ENCODE measurements at regions not wholly inside any gene's neighbourhood (a gene's known extent, or its start where the extent isn't known, plus 50 kb on each side); places are given as distances from the start of the nearest gene placed in this dataset.
"Not testable (repeated sequence)": the region's sequence is repeated elsewhere in the genome, so short reads cannot be mapped to it uniquely, and the experiment has no call there.

DNA sequence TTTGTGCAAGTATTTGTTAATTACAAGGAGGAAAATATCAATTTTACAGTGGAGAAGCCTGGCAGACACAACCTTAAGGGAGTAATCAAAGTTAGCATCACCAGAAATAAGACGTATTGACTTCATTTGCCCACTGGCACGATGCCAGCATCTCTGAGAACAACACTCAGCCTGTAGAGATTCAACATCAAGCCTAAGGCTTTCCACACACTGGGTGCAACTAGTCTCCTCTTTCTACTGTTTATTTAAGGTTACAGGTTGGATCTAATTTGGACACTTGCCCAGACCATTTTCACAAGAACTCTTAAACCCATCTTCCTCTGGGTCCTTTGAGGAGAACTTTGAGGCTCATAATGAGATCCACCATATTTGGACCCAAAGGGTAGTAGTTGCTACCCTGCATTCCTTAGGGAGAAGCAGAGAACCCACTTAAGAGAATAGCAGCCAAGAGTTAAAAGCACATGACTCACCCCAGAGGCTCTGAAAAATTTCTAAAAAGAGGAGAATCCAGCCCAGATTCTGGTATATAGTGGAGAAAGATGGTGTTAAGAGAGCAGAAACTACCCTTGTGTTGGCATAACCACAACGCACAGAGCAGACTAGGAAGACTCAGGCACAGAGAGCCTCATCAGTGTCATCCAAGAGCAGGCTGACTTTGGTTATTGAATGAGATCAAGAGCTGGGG lies 97.3 kb downstream of the CCDC71L start:
- no peak for DNase-seq (ENCODE audit: low read depth in 4 of 4, low spot score in 3 of 4)

DNA sequence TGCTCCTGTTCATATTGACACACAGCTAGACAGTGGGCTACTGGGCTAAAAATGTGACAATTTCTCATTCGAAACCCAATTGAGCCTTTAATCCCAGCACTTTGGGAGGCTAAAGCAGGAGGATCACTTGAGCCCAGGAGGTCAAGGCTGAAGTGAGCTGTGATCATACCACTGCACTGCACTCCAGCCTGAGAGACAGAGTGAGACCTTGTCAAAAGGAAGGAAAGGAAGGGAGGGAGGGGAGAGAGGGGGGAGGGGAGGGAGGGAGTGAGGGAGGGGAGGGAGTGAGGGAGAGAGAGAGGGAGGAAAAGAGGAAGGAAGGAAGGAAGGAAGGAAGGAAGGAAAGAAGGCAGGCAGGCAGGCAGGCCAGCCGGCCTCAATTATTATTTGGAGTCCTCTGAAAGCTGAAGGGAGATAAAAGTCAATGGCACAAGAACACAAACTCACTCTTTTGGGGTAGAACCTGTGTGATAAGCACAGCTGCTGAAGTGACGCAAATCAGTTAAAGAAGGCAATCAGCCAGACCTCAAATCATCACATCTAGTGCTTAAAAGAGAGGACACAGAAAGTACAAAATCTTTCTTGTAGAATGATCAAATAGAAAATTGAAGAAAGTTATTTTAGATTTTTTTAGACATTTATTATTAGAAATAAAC lies 98.1 kb downstream of the CCDC71L start:
- DNase-seq (ENCODE audit: low read depth in 4 of 4, low spot score in 3 of 4) = no peak

- no peak for DNase-seq (ENCODE audit: low read depth in 4 of 4, low spot score in 3 of 4)
Observed at GRCh38 chr7:106561666-106562411, 99.1 kb downstream of the CCDC71L start.

DNA sequence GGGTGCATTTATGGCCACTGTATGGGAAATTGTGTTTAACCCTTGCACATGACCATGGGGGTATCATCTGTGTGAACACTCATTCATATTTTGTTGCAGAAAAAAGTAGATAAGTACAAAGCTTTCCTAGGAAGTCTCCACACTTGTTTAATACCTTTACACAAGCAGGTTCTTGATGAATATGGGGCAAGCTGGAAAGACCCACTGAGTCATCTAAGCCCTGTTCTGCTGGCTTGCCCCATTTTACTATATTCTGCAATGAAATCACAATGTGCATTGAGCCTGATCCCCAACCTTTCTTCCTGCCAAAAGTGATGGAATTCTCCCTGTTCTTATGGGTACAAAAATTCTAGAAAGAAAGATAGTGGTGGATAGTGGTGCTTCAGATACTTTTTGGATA lies 99.8 kb downstream of the CCDC71L start:
- no peak for DNase-seq (ENCODE audit: low read depth in 4 of 4, low spot score in 3 of 4)

DNA sequence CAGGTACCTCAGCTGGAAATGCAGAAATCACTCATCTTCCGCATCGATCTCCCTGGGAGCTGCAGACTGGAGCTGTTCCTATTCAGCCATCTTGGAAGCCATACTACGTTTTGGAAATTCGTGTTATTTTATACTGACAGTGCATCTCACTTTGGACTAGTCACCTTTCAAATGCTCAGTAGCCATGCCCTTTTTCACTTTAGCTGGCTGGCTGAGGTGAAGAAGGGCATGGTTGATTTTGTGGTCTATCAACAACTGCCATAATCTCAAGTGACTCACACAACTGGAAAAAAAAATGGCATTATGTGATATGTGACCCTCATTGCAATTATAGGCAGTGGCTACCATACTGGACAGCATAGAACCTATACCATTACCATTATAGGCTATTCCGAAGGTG lies 100.5 kb downstream of the CCDC71L start:
- no peak for DNase-seq (ENCODE audit: low read depth in 4 of 4, low spot score in 3 of 4)

- DNase-seq (ENCODE audit: low read depth in 4 of 4, low spot score in 3 of 4) = not testable (repeated sequence)
Observed at GRCh38 chr7:106556244-106556643, 104.7 kb downstream of the CCDC71L start.

GRCh38 chr7:106554623-106555022 lies 106.3 kb downstream of the CCDC71L start:
- not testable (repeated sequence) for DNase-seq (ENCODE audit: low read depth in 4 of 4, low spot score in 3 of 4)

- no peak for DNase-seq (ENCODE audit: low read depth in 4 of 4, low spot score in 3 of 4)
Observed at GRCh38 chr7:106553446-106553836, 107.5 kb downstream of the CCDC71L start.

DNA sequence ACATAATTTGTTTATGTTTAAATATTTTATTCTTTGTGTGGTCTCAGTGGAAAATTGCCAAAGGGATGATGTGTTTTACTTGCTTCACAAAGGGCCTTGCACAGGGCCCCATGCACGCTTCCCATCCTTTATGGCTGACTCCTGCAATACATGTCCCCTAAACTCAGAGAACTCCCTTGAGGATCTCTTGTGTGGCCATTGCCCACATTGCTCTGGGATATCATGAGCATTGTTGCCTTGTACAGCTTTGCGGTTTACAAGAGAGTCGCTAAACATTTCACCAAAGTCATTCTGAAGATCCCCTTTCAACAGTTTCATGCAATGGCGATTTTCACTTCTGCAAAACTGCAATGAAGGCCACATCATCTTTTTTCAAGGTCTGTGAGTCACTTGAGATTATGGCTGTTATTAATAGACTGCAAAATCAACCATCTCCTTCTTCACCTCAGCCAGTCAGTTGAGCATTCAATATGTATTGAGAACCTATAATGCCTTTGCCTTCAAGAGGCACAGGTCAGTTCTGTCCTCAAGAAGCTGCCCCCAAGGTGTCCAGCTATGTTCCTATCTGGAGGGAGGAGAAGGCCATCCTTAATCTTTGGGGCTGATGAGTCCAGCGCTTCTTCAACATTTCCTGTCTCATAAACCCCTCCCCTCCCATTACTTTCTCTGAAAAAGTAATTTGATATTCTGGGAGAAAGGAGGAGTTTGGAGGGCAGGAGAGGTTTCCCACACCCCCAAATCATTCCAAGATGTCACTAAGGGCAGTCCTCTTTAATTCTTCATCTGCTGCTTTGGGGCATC lies 108.1 kb downstream of the CCDC71L start:
- no peak for DNase-seq (ENCODE audit: low read depth in 4 of 4, low spot score in 3 of 4)

- no peak for DNase-seq (ENCODE audit: low read depth in 4 of 4, low spot score in 3 of 4)
Observed at GRCh38 chr7:106551936-106552335, 109.0 kb downstream of the CCDC71L start.

GRCh38 chr7:106548491-106548890 lies 112.5 kb downstream of the CCDC71L start:
- no peak for DNase-seq (ENCODE audit: low read depth in 4 of 4, low spot score in 3 of 4)

DNA sequence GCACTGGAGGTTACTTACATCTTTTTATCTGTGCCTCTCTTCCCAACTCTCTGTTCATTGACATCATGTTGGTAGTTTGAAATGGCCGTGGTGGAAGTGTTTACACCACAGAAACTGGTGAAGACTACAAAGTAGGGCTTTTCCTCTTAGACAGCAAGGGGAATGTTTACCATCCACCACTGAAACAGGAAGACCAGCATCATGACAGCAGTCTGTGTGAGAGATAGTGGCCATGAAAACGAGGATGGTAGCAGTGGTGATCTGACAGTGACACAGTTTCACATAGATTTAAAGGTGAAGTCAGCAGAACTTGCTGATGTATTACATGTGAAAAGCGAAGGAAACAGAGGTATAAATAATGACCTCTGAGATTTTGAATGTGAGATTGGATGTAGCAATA lies 115.7 kb downstream of the CCDC71L start:
- DNase-seq (ENCODE audit: low read depth in 4 of 4, low spot score in 3 of 4) = no peak

GRCh38 chr7:106543221-106543757 lies 117.7 kb downstream of the CCDC71L start:
- no peak for DNase-seq (ENCODE audit: low read depth in 4 of 4, low spot score in 3 of 4)

DNA sequence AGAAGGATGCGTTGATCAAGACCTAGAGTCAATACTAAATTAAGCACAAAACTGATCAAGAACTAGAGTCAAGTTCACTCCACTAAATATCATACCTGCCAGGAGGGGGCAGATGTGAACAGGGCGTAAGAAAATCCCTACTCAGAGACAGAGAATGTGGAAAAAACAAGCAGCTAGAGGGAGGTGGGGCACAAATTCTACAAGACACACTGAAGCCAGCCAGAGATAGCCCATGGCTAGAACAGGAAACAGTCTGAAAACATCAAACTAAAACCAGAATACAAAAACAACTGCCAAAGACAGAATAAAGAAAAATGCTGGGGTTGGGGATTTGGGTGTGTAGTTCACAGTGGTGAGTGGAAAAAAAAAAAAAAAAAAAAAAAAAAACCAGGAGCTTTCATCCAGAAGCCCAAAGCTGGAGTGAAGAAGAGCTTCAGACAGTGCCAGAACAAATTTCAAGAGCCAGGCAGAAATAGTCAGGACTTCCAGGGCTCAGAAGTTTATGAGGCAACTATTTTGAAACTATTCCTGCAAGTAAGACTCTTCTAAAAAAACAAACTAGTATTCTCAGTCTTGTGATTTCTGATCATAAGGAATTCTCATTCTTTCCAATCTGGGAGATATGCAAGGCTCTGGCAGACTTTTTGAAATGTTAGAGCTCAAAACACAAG lies 118.3 kb downstream of the CCDC71L start:
- peak; percentile 7 to 20 (median 14) for DNase-seq (ENCODE audit: low read depth in 4 of 4, low spot score in 3 of 4)

- no peak for DNase-seq (ENCODE audit: low read depth in 4 of 4, low spot score in 3 of 4)
Observed at GRCh38 chr7:106538638-106539037, 122.3 kb downstream of the CCDC71L start.

- DNase-seq (ENCODE audit: low read depth in 4 of 4, low spot score in 3 of 4) = no peak
Observed at GRCh38 chr7:106537119-106537518, 123.8 kb downstream of the CCDC71L start.

GRCh38 chr7:106536079-106536478 lies 124.9 kb downstream of the CCDC71L start:
- no peak for DNase-seq (ENCODE audit: low read depth in 4 of 4, low spot score in 3 of 4)

DNA sequence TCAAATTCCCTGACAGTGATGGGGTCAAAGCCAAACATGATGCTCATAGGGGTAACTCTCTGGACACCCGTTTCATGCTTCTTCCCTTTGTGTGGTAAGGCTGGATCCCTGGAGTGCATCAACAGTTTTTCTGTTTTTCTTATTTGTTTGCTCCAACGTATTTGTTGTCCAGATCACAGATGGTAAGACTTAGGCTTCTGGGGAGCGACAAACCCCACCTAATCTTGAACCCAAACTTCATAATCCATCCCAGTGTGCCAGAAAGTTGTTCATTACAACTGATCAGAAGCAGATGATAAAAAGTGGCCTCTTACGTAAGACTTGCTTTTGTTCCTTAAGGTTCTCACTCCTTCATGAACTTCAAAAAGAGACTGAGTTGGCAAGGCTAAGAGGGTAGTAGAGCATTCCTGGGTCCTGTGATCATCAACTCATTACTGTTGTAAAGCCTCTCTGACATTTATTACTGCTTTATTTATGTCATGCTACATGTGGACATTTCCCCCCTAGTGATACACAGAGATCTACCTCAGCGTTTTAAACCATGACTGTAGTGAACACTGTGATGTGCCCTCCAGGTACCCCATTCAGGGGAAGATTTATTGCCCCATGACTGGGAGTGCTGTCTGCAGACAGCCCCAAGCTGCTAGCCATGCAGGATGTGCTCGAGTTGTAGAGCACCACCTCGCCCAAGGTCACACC lies 125.6 kb downstream of the CCDC71L start:
- DNase-seq (ENCODE audit: low read depth in 4 of 4, low spot score in 3 of 4) = no peak

- no peak for DNase-seq (ENCODE audit: low read depth in 4 of 4, low spot score in 3 of 4)
Observed at GRCh38 chr7:106534271-106534846, 126.6 kb downstream of the CCDC71L start.
